ENCODE measurements at regions not wholly inside any gene's neighbourhood (a gene's known extent, or its start where the extent isn't known, plus 50 kb on each side); places are given as distances from the start of the nearest gene placed in this dataset.
A peak's percentile ranks its signal among the peaks of the same experiment; 100 is the strongest.
"Not testable (repeated sequence)": the region's sequence is repeated elsewhere in the genome, so short reads cannot be mapped to it uniquely, and the experiment has no call there.

GRCh38 chr17:20877384-20877783 is 165.4 kb downstream of the USP22 start:
- 50% methylated on average over 1 of the region's 1 CpG; no CpG with 5 or more reads in 1 of the 2 donors for WGBS, 2 donors (ENCODE audit: low coverage in 1 of 2)
- H3K9me3 ChIP-seq, H3K27ac ChIP-seq, ATAC-seq, H3K36me3 ChIP-seq, H3K4me1 ChIP-seq, H3K4me3 ChIP-seq: not testable (repeated sequence)
- H3K27me3 ChIP-seq, result peaks cover 17% of the 10 kb centered on the region

DNA sequence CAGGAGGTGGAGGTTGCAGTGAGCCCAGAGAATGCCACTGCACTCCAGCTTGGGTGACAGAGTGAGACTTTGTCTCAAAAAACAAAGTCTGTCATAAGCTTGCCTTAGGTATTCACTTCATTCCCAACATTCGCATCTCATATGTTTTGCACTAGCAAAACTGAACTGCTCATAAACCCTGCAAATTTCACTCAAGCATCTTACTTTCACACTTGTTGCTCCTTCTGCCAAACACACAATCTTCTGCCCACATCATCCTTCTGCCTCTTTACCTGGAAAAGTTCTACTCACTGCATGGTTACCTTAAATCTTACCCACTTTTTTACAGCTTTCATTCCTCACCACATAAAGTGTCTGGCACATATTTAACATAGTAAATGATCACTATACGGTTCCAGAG is 152.5 kb downstream of the USP22 start:
- TF ChIP-seq EP300 (IDR thresholded peaks at IDR 0.05) (no peak), POLR2A (IDR thresholded peaks at IDR 0.05) (no peak), CTCF (IDR thresholded peaks at IDR 0.05) (no peak), POLR2AphosphoS5 (IDR thresholded peaks at IDR 0.05) (no peak)
- WGBS, 2 donors (ENCODE audit: low coverage in 1 of 2), result 79 to 100% methylated on average over 1 to 2 of the region's 2 CpGs
- Histone ChIP-seq H3K36me3 (no peaks in the 10 kb centered on the region), H3K27ac (no peak overlapping the region), H3K27me3 (peaks cover 10% of the 10 kb centered on the region), H3K9me3 (no peaks in the 10 kb centered on the region), H3K4me1 (no peaks in the 10 kb centered on the region), H3K4me3 (no peak overlapping the region)
- ATAC-seq, result no peak

GRCh38 chr17:20895426-20895825 is 147.4 kb downstream of the USP22 start:
- ATAC-seq, H3K36me3 ChIP-seq, H3K4me3 ChIP-seq, H3K9me3 ChIP-seq, H3K4me1 ChIP-seq, H3K27ac ChIP-seq: not testable (repeated sequence)
- WGBS, 2 donors (ENCODE audit: low coverage in 1 of 2), result 64 to 86% methylated on average over 3 to 8 of the region's 18 CpGs
- peaks cover 16% of the 10 kb centered on the region for H3K27me3 ChIP-seq

DNA sequence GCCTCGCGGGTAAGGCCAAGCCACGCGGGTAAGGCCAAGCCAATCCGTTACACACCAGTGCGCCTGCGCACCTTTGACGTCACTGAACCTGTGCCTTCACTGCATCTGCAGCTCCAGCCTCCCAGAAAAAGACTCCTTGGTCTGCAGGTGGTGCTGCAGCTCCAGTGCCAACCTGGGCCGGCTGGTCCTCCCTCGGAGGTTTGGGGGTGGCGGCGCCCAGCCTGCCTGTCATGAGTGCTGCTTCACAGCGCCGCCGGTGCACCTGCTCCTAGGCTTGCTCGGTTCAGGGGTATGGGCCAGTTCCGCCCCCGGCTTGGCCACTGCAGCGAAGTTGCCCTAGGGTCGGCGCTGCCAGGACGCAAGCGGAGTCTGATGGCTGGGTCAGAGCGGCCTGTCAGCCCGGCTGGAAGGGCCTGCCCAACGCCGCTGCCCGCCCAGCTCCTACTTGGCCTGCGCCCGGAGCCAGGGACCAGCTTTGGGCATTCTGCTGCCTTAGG is 146.6 kb downstream of the USP22 start:
- no peaks in the 10 kb centered on the region for H3K4me1 ChIP-seq
- no peak for TF ChIP-seq EP300 (IDR thresholded peaks at IDR 0.05)
- TF ChIP-seq CTCF (IDR thresholded peaks at IDR 0.05), result peak in 1 of 4 experiments; percentile 19
- TF ChIP-seq POLR2A (IDR thresholded peaks at IDR 0.05), result no peak
- ATAC-seq, result peak; percentile 25
- no peaks in the 10 kb centered on the region for H3K36me3 ChIP-seq
- H3K27me3 ChIP-seq, result peaks cover 20% of the 10 kb centered on the region
- no peak overlapping the region for H3K27ac ChIP-seq
- no peaks in the 10 kb centered on the region for H3K9me3 ChIP-seq
- no CpG with 5 or more reads among the region's 30 CpGs for WGBS, 2 donors (ENCODE audit: low coverage in 1 of 2)
- peak overlapping the region in 1 of 2 donors; percentile 6 for H3K4me3 ChIP-seq

DNA sequence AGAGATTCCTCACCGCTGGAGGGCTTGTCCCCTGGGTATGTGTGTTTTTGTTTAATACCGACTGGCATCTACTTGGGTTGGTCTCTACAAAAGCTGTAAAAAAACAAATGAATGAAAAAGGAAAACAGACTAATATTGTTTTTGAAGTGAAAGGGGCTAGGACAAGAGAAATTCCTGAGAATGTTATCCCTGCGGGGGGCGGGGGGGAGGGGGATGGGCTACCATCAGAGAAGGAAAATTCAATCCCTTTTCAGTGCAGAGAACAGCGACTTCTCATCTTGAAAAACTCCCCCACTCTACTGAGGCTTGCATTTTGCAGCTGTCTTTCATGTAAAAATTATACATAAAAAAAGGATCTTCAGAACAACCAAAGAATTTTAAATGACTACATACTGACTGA is 144.1 kb downstream of the USP22 start:
- H3K4me1 ChIP-seq, H3K4me3 ChIP-seq, ATAC-seq, H3K27ac ChIP-seq, H3K36me3 ChIP-seq, H3K9me3 ChIP-seq: not testable (repeated sequence)
- H3K27me3 ChIP-seq, result peaks cover 41% of the 10 kb centered on the region
- WGBS, 2 donors (ENCODE audit: low coverage in 1 of 2), result 46 to 58% methylated on average over 2 to 5 of the region's 5 CpGs

GRCh38 chr17:20902496-20902895 is 140.3 kb downstream of the USP22 start:
- 17 to 36% methylated on average over 2 to 9 of the region's 17 CpGs for WGBS, 2 donors (ENCODE audit: low coverage in 1 of 2)
- not testable (repeated sequence) for H3K27ac ChIP-seq, H3K9me3 ChIP-seq, ATAC-seq, H3K36me3 ChIP-seq, H3K4me1 ChIP-seq
- Histone ChIP-seq H3K4me3 (peak overlapping the region in 1 of 2 donors; percentile 3), H3K27me3 (peaks cover 33% of the 10 kb centered on the region)

DNA sequence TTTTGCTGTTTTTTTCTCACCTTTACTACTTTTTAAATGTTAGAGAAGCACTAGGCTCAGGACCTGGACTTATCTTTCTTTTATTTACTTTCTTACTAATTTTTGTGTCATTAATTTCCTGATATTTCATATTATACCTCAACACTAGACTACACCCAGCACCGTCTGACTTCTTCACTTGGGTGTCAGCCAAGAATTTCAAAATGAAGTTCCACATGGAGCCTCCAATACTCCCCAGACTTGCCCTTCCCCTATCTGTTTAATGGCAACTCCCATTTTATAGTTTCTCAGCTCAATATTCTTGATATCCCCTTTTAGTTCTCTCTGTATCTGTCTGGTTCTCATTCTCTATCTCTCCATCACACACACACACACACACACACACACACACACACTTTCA is 139.3 kb downstream of the USP22 start:
- not testable (repeated sequence) for ATAC-seq, H3K9me3 ChIP-seq, H3K4me3 ChIP-seq, H3K4me1 ChIP-seq, H3K36me3 ChIP-seq, H3K27ac ChIP-seq
- H3K27me3 ChIP-seq, result peaks cover 33% of the 10 kb centered on the region
- WGBS, 2 donors (ENCODE audit: low coverage in 1 of 2), result 13 to 14% methylated on average over 1 of the region's 1 CpG
